ENCODE measurements at regions not wholly inside any gene's neighbourhood (a gene's known extent, or its start where the extent isn't known, plus 50 kb on each side); places are given as distances from the start of the nearest gene placed in this dataset.
"Not testable (repeated sequence)": the region's sequence is repeated elsewhere in the genome, so short reads cannot be mapped to it uniquely, and the experiment has no call there.

DNA sequence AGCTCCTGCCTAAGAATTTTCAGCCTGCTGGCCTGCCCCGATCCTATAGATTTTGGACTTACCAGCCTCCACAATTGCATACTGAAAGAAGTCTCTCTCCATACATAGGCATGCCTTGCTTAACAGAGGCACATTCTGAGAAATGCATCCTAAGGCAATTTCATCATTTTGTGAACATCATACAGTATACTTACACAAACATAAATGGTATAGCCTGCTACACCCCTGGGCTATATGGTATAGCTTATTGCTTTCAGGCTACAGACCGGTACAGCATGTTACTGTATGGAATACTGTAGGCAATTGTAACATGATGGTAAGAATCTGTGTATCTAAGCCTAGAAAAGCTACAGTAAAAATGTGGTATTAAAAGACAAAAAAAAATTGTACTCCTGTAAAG, 174.7 kb downstream of the NRIP1 start:
- Histone ChIP-seq H3K9me3 (no peaks in the 10 kb centered on the region), H3K27ac (no peak overlapping the region), H3K36me3 (no peaks in the 10 kb centered on the region), H3K9ac (ENCODE audit: low read depth in 2 of 2, low read length in 2 of 2) (no peak overlapping the region), H3K4me3 (no peak overlapping the region), H3K27me3 (no peaks in the 10 kb centered on the region), H3K4me1 (no peaks in the 10 kb centered on the region)
- intact Hi-C loops (cut with DNase I), result no loop called here
- no peak for TF ChIP-seq CTCF (IDR thresholded peaks at IDR 0.05)
- no peak for DNase-seq

DNA sequence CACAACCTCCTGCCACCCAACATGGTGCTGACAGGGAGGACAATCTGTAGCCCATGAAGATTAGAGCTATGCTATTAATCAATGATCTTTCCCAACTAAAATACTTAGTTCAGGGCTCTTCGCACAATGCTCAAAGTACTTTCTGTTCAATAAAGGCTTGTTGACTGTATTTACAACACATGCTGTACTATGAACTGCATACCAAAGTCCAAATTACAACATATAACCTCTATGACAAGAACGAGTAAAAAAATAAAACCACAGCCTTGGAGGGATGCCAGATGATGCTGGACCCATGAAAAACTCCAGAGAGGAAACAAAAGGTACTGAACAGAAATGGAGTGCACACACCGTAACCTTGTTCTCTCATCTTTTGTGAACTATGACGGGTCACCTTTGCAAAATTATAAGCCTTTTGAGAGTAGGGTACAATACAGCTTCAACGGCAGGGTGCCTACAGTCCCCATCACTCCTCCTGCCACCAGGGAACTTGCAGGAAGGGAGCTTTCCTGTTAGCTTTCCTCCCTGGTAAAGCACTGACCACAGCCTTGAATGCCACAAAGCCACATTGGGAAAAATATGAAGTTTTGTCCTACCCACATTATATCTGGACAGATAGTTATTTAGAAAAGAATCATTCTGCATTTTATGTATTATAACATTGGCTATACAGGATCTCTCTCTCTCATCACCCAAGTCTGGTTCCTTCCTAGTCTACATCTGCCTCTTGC, 175.6 kb downstream of the NRIP1 start:
- Histone ChIP-seq H3K9me3 (no peaks in the 10 kb centered on the region), H3K4me3 (no peak overlapping the region), H3K9ac (ENCODE audit: low read depth in 2 of 2, low read length in 2 of 2) (no peak overlapping the region), H3K27me3 (no peaks in the 10 kb centered on the region), H3K4me1 (no peaks in the 10 kb centered on the region), H3K36me3 (no peaks in the 10 kb centered on the region), H3K27ac (no peak overlapping the region)
- no peak for TF ChIP-seq CTCF (IDR thresholded peaks at IDR 0.05)
- peak; percentile 44 for DNase-seq
- intact Hi-C loops (cut with DNase I), result no loop called here

- intact Hi-C loops (cut with DNase I), result no loop called here
- Histone ChIP-seq H3K27ac (no peak overlapping the region), H3K36me3 (no peaks in the 10 kb centered on the region), H3K9me3 (no peaks in the 10 kb centered on the region), H3K4me1 (no peaks in the 10 kb centered on the region), H3K4me3 (no peak overlapping the region), H3K27me3 (no peaks in the 10 kb centered on the region), H3K9ac (ENCODE audit: low read depth in 2 of 2, low read length in 2 of 2) (no peak overlapping the region)
- DNase-seq, result no peak
- TF ChIP-seq CTCF (IDR thresholded peaks at IDR 0.05), result no peak
These were observed 176.6 kb downstream of the NRIP1 start for GRCh38 chr21:14888202-14888601.

- no peak for DNase-seq
These were observed 178.8 kb downstream of the NRIP1 start for GRCh38 chr21:14886001-14886400.

GRCh38 chr21:14883351-14883750, 181.4 kb downstream of the NRIP1 start:
- no peak overlapping the region for H3K4me3 ChIP-seq
- TF ChIP-seq CTCF (IDR thresholded peaks at IDR 0.05), result no peak
- H3K36me3 ChIP-seq, result no peaks in the 10 kb centered on the region
- H3K9me3 ChIP-seq, result no peaks in the 10 kb centered on the region
- no peak overlapping the region for H3K27ac ChIP-seq
- intact Hi-C loops (cut with DNase I), result no loop called here
- DNase-seq, result no peak
- H3K27me3 ChIP-seq, result no peaks in the 10 kb centered on the region
- H3K9ac ChIP-seq (ENCODE audit: low read depth in 2 of 2, low read length in 2 of 2), result no peak overlapping the region
- H3K4me1 ChIP-seq, result no peaks in the 10 kb centered on the region

More at GRCh38 chr21:14886001-14886400, 178.8 kb downstream of the NRIP1 start:
- Histone ChIP-seq H3K9ac (ENCODE audit: low read depth in 2 of 2, low read length in 2 of 2) (no peak overlapping the region), H3K27ac (no peak overlapping the region), H3K4me1 (no peaks in the 10 kb centered on the region), H3K9me3 (no peaks in the 10 kb centered on the region), H3K36me3 (no peaks in the 10 kb centered on the region), H3K27me3 (no peaks in the 10 kb centered on the region), H3K4me3 (no peak overlapping the region)
- no peak for TF ChIP-seq CTCF (IDR thresholded peaks at IDR 0.05)
- intact Hi-C loops (cut with DNase I), result no loop called here

- H3K36me3 ChIP-seq; H3K9ac ChIP-seq (ENCODE audit: low read depth in 2 of 2, low read length in 2 of 2); H3K27me3 ChIP-seq; intact Hi-C loops (cut with DNase I); H3K4me1 ChIP-seq; H3K9me3 ChIP-seq; DNase-seq; H3K4me3 ChIP-seq; H3K27ac ChIP-seq: not testable (repeated sequence)
These were observed 182.3 kb downstream of the NRIP1 start for GRCh38 chr21:14882545-14882944.

Data from colonic mucosa (tissue), 4 donors.